ENCODE measurements at regions not wholly inside any gene's neighbourhood (a gene's known extent, or its start where the extent isn't known, plus 50 kb on each side); places are given as distances from the start of the nearest gene placed in this dataset.

- TF ChIP-seq PATZ1 (tag by site-specific recombination; IDR thresholded peaks at IDR 0.05) = 0 out of 2 replicates have a peak, but pooled peaks have one; percentile 13
- TF ChIP-seq EGR2 (tag by site-specific recombination; IDR thresholded peaks at IDR 0.05; ENCODE audit: low read depth) = peak; percentile 86
- peak; percentile 13; the same call in 1 of the 2 replicates for TF ChIP-seq ZNF398 (tag by site-specific recombination; IDR thresholded peaks at IDR 0.05)
- no peak for TF ChIP-seq ZNF335 (tag by site-specific recombination; conservative IDR thresholded peaks at IDR 0.05)
- no peak for TF ChIP-seq ZNF701 (tag by site-specific recombination; IDR thresholded peaks at IDR 0.05)
These were observed 136.5 kb upstream of the MYL2 start (continued) for GRCh38 chr12:111056618-111057521.

- ChIA-PET CTCF (interaction anchor here (1.4 kb wide), 1 partner anchor 244 kb away, joined by 3 read pairs; no protein-coding TSS in a partner anchor), POLR2A (no interaction called here)
- Histone ChIP-seq H3K4me1 (ENCODE audit: control insufficient read depth, insufficient read depth, low read length) (0 out of 2 replicates have a peak, but pooled peaks cover 3% of the 10 kb centered on the region), H3K4me3 (ENCODE audit: low read depth, low read length) (no peak overlapping the region), H3K27ac (ENCODE audit: extremely low read depth, low read depth, low read length) (no peak overlapping the region), H3K9me3 (ENCODE audit: control insufficient read depth, insufficient read depth, low read depth, low read length) (no peaks in the 10 kb centered on the region), H3K36me3 (ENCODE audit: control insufficient read depth in 2 of 2, insufficient read depth in 1 of 2, low read length in 2 of 2) (no peaks in the 10 kb centered on the region)
- TF ChIP-seq ZNF701 (tag by site-specific recombination; IDR thresholded peaks at IDR 0.05) = no peak
- TF ChIP-seq SP7 (tag by site-specific recombination; IDR thresholded peaks at IDR 0.05) = no peak
- TF ChIP-seq ZBTB11 (tag by site-specific recombination; conservative IDR thresholded peaks at IDR 0.05; ENCODE audit: low read depth) = no peak
These were observed 135.0 kb upstream of the MYL2 start for GRCh38 chr12:111055181-111055880.

DNA sequence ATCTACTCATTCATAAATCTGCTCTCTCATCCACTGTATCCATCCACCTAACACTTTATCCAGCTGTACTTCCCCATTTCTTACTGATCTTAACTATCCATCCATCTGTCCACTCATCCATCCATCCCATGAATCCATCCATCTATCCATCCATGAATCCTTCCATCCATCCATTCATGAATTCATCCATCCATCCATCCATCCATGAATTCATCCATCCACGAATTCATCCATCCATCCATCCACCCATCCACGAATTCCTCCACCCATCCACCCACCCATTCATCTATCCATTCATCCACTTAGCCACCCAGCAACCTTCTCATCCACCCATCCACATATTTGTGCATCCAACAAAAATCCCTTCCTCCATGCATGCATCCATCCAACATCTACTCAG, 128.6 kb upstream of the MYL2 start:
- H3K27ac ChIP-seq (ENCODE audit: extremely low read depth, low read depth, low read length) = no peak overlapping the region
- ChIA-PET CTCF (no interaction called here), POLR2A (no interaction called here)
- no peak overlapping the region for H3K4me3 ChIP-seq (ENCODE audit: low read depth, low read length)
- H3K4me1 ChIP-seq (ENCODE audit: control insufficient read depth, insufficient read depth, low read length) = no peaks in the 10 kb centered on the region
- no peaks in the 10 kb centered on the region for H3K36me3 ChIP-seq (ENCODE audit: control insufficient read depth in 2 of 2, insufficient read depth in 1 of 2, low read length in 2 of 2)
- H3K9me3 ChIP-seq (ENCODE audit: control insufficient read depth, insufficient read depth, low read depth, low read length) = no peaks in the 10 kb centered on the region
- TF ChIP-seq ZNF366 (tag by site-specific recombination; conservative IDR thresholded peaks at IDR 0.05) (peak; percentile 97), KLF8 (tag by site-specific recombination; IDR thresholded peaks at IDR 0.05) (no peak), ZBTB17 (tag by site-specific recombination; IDR thresholded peaks at IDR 0.05) (peak; percentile 94), ZNF2 (tag by site-specific recombination; IDR thresholded peaks at IDR 0.05) (no peak), ZNF626 (tag by site-specific recombination; IDR thresholded peaks at IDR 0.05) (no peak), EGR2 (tag by site-specific recombination; IDR thresholded peaks at IDR 0.05; ENCODE audit: low read depth) (peak; percentile 25; the same call in 1 of the 2 replicates), ZSCAN30 (tag by site-specific recombination; IDR thresholded peaks at IDR 0.05) (no peak)
- TF ChIP-seq, protein P1, sequence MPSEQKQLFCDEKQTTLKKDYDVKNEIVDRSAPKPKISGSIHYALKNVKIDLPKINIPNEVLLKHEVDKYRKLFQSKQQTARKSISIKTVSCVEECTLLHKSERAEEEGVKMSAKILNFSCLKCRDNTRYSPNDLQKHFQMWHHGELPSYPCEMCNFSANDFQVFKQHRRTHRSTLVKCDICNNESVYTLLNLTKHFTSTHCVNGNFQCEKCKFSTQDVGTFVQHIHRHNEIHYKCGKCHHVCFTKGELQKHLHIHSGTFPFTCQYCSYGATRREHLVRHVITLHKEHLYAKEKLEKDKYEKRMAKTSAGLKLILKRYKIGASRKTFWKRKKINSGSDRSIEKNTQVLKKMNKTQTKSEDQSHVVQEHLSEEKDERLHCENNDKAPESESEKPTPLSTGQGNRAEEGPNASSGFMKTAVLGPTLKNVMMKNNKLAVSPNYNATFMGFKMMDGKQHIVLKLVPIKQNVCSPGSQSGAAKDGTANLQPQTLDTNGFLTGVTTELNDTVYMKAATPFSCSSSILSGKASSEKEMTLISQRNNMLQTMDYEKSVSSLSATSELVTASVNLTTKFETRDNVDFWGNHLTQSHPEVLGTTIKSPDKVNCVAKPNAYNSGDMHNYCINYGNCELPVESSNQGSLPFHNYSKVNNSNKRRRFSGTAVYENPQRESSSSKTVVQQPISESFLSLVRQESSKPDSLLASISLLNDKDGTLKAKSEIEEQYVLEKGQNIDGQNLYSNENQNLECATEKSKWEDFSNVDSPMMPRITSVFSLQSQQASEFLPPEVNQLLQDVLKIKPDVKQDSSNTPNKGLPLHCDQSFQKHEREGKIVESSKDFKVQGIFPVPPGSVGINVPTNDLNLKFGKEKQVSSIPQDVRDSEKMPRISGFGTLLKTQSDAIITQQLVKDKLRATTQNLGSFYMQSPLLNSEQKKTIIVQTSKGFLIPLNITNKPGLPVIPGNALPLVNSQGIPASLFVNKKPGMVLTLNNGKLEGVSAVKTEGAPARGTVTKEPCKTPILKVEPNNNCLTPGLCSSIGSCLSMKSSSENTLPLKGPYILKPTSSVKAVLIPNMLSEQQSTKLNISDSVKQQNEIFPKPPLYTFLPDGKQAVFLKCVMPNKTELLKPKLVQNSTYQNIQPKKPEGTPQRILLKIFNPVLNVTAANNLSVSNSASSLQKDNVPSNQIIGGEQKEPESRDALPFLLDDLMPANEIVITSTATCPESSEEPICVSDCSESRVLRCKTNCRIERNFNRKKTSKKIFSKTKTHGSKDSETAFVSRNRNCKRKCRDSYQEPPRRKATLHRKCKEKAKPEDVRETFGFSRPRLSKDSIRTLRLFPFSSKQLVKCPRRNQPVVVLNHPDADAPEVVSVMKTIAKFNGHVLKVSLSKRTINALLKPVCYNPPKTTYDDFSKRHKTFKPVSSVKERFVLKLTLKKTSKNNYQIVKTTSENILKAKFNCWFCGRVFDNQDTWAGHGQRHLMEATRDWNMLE (tag by site-specific recombination; conservative IDR thresholded peaks at IDR 0.05; ENCODE audit: low read depth) = no peak
- TF ChIP-seq, protein P2, sequence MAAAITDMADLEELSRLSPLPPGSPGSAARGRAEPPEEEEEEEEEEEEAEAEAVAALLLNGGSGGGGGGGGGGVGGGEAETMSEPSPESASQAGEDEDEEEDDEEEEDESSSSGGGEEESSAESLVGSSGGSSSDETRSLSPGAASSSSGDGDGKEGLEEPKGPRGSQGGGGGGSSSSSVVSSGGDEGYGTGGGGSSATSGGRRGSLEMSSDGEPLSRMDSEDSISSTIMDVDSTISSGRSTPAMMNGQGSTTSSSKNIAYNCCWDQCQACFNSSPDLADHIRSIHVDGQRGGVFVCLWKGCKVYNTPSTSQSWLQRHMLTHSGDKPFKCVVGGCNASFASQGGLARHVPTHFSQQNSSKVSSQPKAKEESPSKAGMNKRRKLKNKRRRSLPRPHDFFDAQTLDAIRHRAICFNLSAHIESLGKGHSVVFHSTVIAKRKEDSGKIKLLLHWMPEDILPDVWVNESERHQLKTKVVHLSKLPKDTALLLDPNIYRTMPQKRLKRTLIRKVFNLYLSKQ (tag by site-specific recombination; IDR thresholded peaks at IDR 0.05; ENCODE audit: borderline replicate concordance) = no peak

Measured in HEK293 (cell line).